GM06990 (cell line): ENCODE measurements at regions not wholly inside any gene's neighbourhood (a gene's known extent, or its start where the extent isn't known, plus 50 kb on each side); places are given as distances from the start of the nearest gene placed in this dataset.

Experiments
- DNase-seq: peaks from one replicate; pipeline ENCODE4 v3.0.0-alpha.2; 2011; ENCODE audit not compliant: insufficient read length; ENCODE audit errors: extremely low read depth
- H3K27me3 ChIP-seq: replicated peaks from 2 replicates; pipeline ENCODE4 v1.6.0; 2011; ENCODE audit warnings: low read length; ENCODE audit not compliant: control insufficient read depth, insufficient read depth
- H3K36me3 ChIP-seq: 2 replicates; pipeline ENCODE4 v1.5.1; 2011; ENCODE audit warnings: low read length; ENCODE audit not compliant: control insufficient read depth, insufficient read depth
- H3K4me3 ChIP-seq: replicated peaks from 2 replicates; pipeline ENCODE4 v1.5.1; 2011; ENCODE audit warnings: low read depth, mild to moderate bottlenecking, control low read depth, low read length
- TF ChIP-seq, protein P1 (sequence below): IDR thresholded peaks from 2 replicates; pipeline ENCODE4 v1.5.1; 2011; ENCODE audit warnings: low read length, control low read depth, mild to moderate bottlenecking, inconsistent platforms; ENCODE audit not compliant: insufficient read depth, poor library complexity, severe bottlenecking

GRCh38 chr3:104582092-104582491, 784.6 kb upstream of the ALCAM start:
- no peaks in the 10 kb centered on the region for H3K36me3 ChIP-seq
- no peak overlapping the region for H3K4me3 ChIP-seq
- no peak for DNase-seq
- TF ChIP-seq, protein P1, sequence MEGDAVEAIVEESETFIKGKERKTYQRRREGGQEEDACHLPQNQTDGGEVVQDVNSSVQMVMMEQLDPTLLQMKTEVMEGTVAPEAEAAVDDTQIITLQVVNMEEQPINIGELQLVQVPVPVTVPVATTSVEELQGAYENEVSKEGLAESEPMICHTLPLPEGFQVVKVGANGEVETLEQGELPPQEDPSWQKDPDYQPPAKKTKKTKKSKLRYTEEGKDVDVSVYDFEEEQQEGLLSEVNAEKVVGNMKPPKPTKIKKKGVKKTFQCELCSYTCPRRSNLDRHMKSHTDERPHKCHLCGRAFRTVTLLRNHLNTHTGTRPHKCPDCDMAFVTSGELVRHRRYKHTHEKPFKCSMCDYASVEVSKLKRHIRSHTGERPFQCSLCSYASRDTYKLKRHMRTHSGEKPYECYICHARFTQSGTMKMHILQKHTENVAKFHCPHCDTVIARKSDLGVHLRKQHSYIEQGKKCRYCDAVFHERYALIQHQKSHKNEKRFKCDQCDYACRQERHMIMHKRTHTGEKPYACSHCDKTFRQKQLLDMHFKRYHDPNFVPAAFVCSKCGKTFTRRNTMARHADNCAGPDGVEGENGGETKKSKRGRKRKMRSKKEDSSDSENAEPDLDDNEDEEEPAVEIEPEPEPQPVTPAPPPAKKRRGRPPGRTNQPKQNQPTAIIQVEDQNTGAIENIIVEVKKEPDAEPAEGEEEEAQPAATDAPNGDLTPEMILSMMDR, result no peak
- H3K27me3 ChIP-seq, result no peaks in the 10 kb centered on the region

GRCh38 chr3:104584682-104585081, 782.0 kb upstream of the ALCAM start:
- no peak for DNase-seq

DNA sequence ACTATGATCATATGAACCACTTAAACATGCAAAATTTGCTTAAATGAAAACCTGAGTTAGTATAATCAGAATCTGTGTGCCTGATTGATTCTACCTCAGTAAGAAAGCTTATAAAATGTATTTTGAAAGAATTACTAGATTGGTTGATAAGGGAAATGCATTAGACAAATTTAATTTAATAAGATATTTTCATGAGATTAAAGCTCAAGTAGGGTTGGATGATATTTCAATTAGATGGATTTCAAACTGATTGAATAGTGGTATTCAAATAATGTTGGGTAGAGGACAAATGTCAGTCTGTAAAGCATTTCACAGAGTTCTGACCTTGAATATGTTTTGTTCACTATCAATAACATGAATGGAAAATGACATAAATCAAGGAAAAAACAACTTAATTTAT, 780.4 kb upstream of the ALCAM start:
- no peak for DNase-seq
- TF ChIP-seq, protein P1, result no peak
- no peak overlapping the region for H3K4me3 ChIP-seq
- H3K27me3 ChIP-seq, result no peaks in the 10 kb centered on the region
- H3K36me3 ChIP-seq, result no peaks in the 10 kb centered on the region

More at GRCh38 chr3:104584682-104585081, 782.0 kb upstream of the ALCAM start:
- TF ChIP-seq, protein P1, result no peak
- Histone ChIP-seq H3K27me3 (no peaks in the 10 kb centered on the region), H3K36me3 (no peaks in the 10 kb centered on the region), H3K4me3 (no peak overlapping the region)

DNA sequence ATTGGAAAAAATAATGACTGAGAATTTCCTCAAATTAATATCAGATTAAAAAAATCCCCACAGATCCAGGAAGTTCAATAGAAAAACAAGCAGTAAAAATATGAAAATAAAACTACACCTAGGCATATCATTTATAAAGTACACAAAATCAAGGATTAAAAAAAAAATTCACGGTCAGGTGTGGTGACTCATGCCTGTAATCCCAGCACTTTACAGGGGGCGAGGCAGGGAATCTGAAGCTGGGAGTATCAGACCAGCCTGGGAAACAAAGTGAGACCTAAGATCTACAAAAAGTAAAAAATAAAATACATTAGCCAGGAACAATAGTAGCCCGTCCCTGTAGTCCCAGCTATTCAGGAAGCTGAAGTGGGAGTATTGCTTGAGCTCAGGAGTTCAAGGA, 778.3 kb upstream of the ALCAM start:
- no peak for DNase-seq
- TF ChIP-seq, protein P1, result no peak
- Histone ChIP-seq H3K4me3 (no peak overlapping the region), H3K27me3 (no peaks in the 10 kb centered on the region), H3K36me3 (no peaks in the 10 kb centered on the region)

GRCh38 chr3:104591776-104592175, 774.9 kb upstream of the ALCAM start:
- H3K36me3 ChIP-seq, result no peaks in the 10 kb centered on the region
- no peak for DNase-seq
- TF ChIP-seq, protein P1, result no peak
- H3K27me3 ChIP-seq, result no peaks in the 10 kb centered on the region
- no peak overlapping the region for H3K4me3 ChIP-seq

- Histone ChIP-seq H3K36me3 (no peaks in the 10 kb centered on the region), H3K4me3 (no peak overlapping the region), H3K27me3 (no peaks in the 10 kb centered on the region)
- no peak for DNase-seq
- TF ChIP-seq, protein P1, result no peak
Observed at GRCh38 chr3:104594491-104594890, 772.2 kb upstream of the ALCAM start.
